Astrocyte (in vitro differentiated cells and primary cell): ENCODE measurements at regions not wholly inside any gene's neighbourhood (a gene's known extent, or its start where the extent isn't known, plus 50 kb on each side); places are given as distances from the start of the nearest gene placed in this dataset.

Experiments
- CTCF ChIP-seq: IDR thresholded peaks from 2 replicates; pipeline ENCODE4 v1.5.1; 2011; ENCODE audit warnings: low read depth, mild to moderate bottlenecking, inconsistent platforms, low read length, moderate library complexity; ENCODE audit not compliant: insufficient read depth
- EZH2 ChIP-seq: IDR thresholded peaks from 2 replicates; pipeline ENCODE4 v1.6.1; 2012; ENCODE audit warnings: mild to moderate bottlenecking, low read length, inconsistent platforms; ENCODE audit not compliant: insufficient read depth

- TF ChIP-seq EZH2 (no peak), CTCF (no peak)
These were observed 408.6 kb downstream of the MTX2 start for GRCh38 chr2:176677746-176678265.
